Inflammatory macrophage treated with lipopolysaccharide for 1 hour (primary cell): ENCODE measurements at regions not wholly inside any gene's neighbourhood (a gene's known extent, or its start where the extent isn't known, plus 50 kb on each side); places are given as distances from the start of the nearest gene placed in this dataset.
"Not testable (repeated sequence)": the region's sequence is repeated elsewhere in the genome, so short reads cannot be mapped to it uniquely, and the experiment has no call there.

Experiments
- DNase-seq, 2 donors: peaks; one replicate each; pipeline ENCODE4 v3.0.0-alpha.2; 2020 to 2022

DNA sequence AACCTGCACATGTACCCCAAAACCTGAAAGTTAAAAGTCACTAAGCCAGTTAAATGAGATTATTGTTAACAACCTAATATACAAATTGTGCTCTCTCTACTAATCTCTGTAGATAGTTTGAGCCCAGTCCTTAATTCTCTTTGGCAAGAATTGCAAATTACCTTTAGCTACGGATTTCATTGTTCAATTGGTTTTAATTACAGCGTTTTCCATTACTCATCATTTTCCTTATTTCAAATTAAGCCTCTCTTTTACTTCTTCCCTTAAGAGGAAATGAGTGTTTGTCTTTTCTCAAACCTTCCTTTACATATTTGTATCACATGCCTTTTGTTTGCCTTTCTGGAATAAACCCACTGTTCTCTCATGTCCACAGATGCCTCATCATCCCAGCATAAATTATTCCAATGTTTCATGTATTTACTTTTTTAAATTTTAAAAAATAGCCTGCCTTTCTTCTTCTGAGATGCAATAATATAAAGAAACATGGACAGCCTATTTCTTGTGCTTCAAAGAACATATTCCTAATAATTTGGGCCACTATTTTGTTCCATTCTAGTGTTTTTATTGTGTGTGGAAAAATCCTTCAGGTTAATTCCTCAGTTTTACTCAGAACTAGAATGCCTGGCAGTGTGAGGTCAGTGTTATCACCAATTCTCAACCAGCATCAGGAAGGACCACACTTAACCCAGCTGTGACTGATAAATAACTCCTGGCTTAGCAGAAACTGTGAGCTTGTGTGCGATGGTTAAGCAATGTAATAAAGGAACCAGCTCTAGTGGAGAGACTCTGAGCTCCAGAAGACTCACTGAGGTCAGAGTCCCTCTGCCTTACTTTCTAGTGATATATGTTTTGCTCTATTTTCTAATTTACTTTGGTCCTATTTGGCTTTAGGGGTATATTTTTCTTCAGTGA lies 600.5 kb downstream of the LTN1 start:
- no peak for DNase-seq

DNA sequence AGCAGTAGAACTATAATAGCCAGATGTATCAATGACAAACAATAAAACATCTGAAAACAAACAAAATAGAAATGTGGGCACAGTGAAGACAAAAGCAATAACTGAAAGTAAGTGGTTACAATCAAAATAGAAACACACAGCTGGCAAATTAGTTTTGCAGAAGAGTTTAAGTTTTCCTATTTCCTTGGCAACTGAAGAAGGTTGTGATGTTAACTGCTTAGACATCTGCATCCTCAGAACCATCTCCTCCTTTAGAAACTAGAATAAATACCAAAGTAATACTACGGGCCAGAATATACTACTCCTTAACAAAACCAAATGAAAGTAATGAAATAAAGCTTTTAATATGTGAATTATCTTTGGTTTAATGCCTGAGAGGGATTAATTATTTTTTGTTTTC lies 605.5 kb downstream of the LTN1 start:
- DNase-seq = no peak

DNA sequence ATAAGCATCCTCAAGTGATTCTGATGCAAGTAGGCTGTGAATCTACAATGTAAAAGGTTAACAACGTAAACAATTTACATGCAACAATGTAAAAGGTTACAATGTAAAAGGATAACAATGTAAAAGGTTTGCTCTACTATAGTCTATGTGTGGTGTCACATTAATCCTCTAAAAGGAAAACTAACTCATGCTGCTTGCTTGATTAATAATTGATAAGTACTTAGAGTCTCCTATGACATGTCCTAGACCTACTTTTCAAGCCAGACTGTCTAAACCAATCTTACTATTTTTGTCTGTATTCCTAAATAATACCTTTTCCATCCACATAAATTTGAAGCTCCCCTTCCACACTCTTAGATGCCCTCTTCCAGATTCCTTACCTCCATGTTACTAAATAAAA lies 606.8 kb downstream of the LTN1 start:
- DNase-seq = no peak

DNA sequence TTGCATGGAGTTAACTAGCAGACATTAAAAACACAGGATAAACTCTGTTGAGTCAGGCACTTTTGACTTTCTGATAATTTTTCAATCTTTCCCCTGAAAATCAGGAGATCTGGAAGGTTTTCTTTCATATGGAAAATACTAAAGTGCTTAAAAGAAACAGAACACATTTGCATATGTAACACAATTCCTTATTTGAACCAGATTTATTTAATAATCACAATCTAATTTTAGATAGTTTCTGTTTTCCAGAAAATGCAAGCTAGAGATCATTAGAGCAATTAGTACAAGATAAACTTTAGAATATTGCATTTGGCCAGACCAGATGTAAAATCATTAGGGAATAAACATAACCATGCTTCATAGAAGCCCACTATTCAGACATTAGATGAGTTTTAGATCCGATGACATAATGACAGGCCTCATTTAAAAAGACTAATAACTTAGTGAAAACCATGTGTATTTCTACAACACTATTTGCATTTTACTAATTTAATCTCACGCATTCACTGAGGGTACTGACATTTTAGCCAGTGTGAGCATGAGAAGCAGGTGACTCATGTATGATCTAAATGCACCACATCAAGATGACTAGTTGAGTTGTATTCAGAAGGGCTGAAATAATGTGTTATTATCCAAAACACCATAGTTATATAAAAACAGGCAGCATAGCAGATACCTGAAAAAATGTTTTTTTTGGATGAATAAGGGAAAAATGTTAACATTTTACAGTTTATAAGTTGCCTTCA lies 611.5 kb downstream of the LTN1 start:
- not testable (repeated sequence) for DNase-seq

GRCh38 chr21:28380241-28380640 lies 612.4 kb downstream of the LTN1 start:
- DNase-seq = no peak

DNA sequence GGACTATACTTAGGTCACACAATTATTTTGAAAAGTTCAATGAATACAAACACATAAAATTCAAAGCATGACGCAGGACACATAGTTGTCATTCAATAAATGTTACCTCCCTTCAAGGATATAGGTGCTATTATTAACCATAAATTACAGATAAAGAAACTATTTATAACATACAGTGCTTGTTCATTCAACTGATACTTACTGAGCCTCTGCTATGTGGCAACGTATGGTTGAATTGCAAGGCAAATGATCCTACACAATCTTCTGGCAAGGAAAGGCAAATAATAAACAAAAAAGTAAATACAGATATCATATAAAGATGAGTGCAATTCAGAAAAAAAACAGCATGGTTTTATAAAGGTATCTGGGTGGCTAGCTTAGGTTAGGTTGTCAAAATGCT lies 614.7 kb downstream of the LTN1 start:
- DNase-seq = no peak

GRCh38 chr21:28375708-28376385 lies 616.8 kb downstream of the LTN1 start:
- no peak for DNase-seq

DNA sequence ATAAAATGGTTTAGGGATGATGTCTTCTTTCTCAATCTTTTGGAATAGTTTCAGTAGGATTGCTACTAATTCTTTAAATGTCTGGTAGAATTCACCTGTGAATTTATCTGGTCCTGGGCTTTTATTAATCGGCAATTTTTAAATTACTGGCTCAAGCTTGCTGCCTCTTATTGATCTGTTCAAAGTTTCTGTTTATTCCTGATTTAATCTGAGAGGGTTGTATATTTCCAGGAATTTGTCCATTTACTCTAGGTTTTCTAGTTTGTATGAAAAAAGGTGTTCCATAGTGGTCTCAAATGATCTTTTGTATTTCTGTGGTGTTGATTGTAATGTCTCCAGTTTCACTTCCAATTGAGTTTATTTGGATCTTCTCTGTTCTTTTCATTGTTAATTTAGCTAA lies 617.8 kb downstream of the LTN1 start:
- DNase-seq = no peak

- DNase-seq = no peak
Observed at GRCh38 chr21:28371713-28372112, 621.0 kb downstream of the LTN1 start.

GRCh38 chr21:28359300-28359699 lies 633.4 kb downstream of the LTN1 start:
- DNase-seq = no peak

DNA sequence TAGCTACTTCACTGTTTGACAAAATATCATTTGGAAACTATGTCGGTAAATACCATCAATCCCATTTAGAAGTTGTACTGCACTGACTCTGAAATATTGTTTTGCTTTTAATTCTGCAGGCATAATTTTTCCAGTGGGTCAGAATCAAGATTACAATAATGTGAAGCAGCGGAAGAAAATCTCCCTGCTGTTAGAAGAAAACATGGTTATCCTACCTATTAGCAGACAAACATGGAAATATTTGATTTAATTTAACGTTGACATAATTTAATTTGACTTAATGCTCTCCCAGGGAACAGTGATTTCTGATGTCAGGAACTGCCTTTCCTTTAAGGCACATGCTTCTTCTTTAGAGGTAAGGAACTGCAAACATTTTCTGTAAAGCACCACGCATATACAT lies 634.0 kb downstream of the LTN1 start:
- no peak for DNase-seq

- no peak for DNase-seq
Observed at GRCh38 chr21:28358170-28358569, 634.5 kb downstream of the LTN1 start.

DNA sequence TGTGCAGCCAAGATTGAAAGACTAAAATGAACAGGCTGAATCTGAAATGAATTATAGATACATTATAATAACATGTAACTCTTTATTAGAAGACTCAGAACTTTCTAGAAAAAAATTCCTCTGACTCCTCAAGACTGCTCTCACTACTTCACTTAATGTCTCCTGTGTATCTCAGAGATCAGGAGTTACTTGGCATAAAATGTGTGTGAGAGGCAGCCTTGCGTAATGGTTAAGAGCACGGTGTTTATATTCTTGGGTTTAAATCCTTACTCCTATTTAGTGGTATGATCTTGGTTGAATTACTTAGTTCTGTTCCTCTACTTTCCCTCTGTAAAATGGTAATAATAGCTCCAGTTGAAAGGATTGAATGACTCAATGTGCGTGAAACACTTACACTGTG lies 634.9 kb downstream of the LTN1 start:
- DNase-seq = no peak

DNA sequence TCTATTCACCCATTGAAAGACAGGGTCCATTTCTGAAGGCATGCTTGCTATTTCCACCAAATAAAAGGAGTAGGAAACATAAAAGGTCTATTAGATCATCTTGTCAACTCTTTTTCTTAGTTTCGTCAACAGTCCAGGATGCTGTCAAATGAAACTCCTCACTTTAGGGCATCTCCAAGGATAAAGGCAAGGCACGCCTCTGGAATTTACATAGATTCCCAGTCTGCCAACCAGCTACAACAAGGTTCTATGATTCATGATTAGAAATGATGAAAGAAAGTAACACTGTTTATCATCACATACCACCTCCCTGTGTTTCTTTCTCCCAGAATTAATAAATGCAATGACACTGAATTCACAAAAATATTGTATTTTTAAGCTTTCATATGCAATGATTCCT lies 636.3 kb downstream of the LTN1 start:
- no peak for DNase-seq

GRCh38 chr21:28345934-28346333 lies 646.7 kb downstream of the LTN1 start:
- DNase-seq = peak; percentile 18 to 29

DNA sequence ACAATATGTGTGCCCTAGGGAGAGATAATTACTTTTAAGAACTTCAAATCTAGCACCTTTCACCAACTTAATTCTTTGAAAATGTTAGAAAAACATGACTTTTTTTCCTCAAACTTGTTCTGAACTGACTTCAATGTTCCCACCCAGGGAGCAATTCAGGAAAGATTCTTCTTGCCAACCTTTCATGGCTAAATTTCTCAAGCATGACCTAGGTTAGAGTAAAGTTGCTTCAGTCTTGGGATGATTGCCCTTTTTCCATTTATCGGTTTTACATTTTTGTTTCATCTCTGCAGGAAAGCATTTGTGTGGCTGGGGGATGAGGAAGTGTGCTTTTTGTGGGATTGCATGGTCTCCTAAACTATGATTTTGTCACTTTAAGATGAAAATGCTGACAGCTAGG lies 647.7 kb downstream of the LTN1 start:
- DNase-seq = no peak

DNA sequence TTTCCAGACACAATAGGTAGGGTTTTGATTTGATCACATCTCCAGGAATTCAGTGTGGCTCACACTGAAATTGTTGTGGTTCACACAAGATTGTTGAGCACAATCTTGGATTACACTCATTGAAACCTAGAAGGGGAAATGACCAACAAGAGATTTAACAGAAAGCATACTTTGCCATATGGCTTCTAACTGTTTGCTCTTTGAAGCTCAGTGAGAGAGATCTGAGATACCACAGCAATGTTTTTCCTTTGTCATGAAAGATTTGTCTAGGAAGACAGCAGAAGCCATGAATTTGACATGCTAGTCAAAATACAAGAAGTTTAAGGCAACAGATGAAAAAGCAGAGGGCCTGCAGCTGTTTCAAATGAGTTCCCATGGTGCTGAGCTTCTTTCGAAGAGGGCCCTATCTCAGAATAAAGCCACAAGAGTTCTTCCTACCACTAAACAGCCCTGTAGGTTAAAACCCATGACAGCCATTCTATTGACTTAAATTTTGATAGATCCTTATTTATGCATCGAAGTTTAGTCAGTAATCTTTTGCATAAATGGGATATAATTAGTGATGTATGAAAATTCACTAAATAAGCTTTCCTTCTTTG lies 650.4 kb downstream of the LTN1 start:
- DNase-seq = no peak

GRCh38 chr21:28339403-28339802 lies 653.3 kb downstream of the LTN1 start:
- DNase-seq = no peak

DNA sequence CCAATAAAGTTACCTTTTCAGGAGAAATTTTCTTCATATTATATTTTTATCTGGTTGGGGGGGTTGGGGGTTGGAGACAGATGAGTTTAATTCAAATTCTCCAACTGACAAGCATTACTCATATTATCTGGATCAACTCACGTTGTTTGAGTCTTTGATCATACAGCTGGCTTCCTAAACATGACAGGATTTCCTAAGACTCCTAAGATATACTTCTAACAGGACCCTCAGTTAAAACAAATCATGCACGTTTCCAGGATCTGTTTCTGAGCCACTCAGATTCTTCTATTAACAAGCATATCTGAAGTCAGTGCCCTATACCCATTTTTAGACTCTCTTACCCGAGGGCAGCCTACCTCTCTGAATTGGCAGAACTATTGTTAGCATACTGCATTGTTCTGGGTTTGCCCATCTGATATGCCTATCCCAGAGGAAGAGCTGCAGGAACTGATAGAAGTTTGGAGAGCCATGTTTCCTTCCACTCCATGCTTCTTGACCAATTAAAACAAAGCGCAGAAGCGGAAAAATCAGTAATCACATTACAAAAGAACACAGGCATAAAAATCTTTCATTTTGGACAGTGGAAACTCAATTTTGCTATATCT lies 653.9 kb downstream of the LTN1 start:
- DNase-seq = no peak

- peak; percentile 31 to 43 for DNase-seq
Observed at GRCh38 chr21:28337315-28337714, 655.4 kb downstream of the LTN1 start.

- DNase-seq = peak; percentile 7 to 37
Observed at GRCh38 chr21:28336314-28336713, 656.4 kb downstream of the LTN1 start.

DNA sequence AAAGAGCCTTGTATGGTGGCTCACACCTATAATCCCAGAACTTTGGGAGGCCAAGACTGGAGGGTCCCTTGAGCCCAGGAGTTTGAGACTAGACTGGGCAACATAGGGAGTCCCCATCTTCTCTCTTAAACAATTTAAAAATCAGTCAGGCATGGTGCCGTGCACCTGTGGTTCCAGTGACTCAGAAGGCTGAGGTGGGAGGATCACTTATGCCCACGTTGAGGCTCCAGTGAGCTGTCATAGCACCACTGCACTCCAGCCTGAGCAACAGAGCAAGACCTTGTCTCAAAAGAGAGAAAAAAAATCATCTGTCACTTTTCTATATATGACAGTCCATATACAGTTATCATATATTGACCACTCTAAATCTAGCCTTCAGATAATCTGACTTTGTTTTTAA lies 658.3 kb downstream of the LTN1 start:
- no peak for DNase-seq

DNA sequence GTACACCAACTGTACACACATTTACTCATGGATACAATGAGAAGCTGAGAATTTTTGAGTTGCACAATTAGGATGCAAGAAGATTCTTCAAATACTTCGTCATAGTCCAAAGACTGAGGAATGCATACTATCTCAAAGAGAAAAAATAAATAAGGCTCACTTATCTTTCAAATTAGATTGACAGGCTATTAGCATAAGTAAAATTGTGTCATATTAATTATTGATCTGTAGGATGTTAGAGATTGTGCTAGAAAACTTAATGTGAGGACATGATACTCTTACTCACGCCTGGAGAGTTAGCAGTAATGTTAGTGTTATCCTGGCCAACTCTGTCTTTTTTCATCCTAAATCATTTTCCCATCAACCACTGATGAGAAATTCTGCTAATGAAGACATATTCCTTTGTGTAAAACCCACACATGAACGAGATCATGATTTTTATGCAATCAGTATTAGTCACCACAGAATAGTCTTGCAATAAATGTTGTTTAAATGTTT lies 659.0 kb downstream of the LTN1 start:
- peak; percentile 32 to 36 for DNase-seq
